Kidney epithelial cell (primary cell): ENCODE measurements at regions not wholly inside any gene's neighbourhood (a gene's known extent, or its start where the extent isn't known, plus 50 kb on each side); places are given as distances from the start of the nearest gene placed in this dataset.

Experiments
- DNase-seq: peaks from one replicate; pipeline ENCODE4 v3.0.0-alpha.2; 2010; ENCODE audit warnings: low read depth
- H3K27me3 ChIP-seq: 2 replicates; pipeline ENCODE4 v1.6.0; 2011; ENCODE audit warnings: low read length; ENCODE audit not compliant: control insufficient read depth, insufficient read depth
- H3K36me3 ChIP-seq: 2 replicates; pipeline ENCODE4 v1.5.1; 2011; ENCODE audit warnings: low read length; ENCODE audit not compliant: control insufficient read depth, insufficient read depth
- H3K4me3 ChIP-seq: 2 replicates; pipeline ENCODE4 v1.5.1; 2011; ENCODE audit warnings: low read depth, mild to moderate bottlenecking, control low read depth, low read length
- TF ChIP-seq, protein P1 (sequence below): IDR thresholded peaks from 2 replicates; pipeline ENCODE4 v1.5.1; 2011; ENCODE audit warnings: mild to moderate bottlenecking, moderate library complexity, low read length, control low read depth, inconsistent platforms; ENCODE audit not compliant: insufficient read depth, poor library complexity, severe bottlenecking

DNA sequence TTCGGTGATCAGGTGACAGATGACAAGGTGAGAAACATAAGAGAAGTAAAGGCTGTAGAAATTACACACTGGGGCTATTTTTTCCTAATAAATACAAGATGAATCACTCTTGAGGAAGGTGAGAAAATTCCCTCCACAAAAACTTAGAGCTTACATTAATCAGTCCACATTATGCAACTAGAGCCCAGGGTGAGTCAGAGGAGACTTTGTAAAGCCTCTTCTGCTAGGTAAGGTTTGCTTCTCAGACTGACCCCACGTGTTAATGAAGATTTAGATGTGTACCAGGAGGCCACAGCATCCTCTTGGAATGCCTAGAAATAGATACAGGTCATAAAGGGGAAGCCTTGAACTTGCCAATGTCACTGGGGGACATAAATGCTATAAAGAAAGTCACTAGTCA lies 396.0 kb upstream of the SMIM31 start:
- Histone ChIP-seq H3K4me3 (no peak overlapping the region), H3K36me3 (no peaks in the 10 kb centered on the region), H3K27me3 (no peaks in the 10 kb centered on the region)
- DNase-seq: peak; percentile 10
- TF ChIP-seq, protein P1, sequence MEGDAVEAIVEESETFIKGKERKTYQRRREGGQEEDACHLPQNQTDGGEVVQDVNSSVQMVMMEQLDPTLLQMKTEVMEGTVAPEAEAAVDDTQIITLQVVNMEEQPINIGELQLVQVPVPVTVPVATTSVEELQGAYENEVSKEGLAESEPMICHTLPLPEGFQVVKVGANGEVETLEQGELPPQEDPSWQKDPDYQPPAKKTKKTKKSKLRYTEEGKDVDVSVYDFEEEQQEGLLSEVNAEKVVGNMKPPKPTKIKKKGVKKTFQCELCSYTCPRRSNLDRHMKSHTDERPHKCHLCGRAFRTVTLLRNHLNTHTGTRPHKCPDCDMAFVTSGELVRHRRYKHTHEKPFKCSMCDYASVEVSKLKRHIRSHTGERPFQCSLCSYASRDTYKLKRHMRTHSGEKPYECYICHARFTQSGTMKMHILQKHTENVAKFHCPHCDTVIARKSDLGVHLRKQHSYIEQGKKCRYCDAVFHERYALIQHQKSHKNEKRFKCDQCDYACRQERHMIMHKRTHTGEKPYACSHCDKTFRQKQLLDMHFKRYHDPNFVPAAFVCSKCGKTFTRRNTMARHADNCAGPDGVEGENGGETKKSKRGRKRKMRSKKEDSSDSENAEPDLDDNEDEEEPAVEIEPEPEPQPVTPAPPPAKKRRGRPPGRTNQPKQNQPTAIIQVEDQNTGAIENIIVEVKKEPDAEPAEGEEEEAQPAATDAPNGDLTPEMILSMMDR: no peak

DNA sequence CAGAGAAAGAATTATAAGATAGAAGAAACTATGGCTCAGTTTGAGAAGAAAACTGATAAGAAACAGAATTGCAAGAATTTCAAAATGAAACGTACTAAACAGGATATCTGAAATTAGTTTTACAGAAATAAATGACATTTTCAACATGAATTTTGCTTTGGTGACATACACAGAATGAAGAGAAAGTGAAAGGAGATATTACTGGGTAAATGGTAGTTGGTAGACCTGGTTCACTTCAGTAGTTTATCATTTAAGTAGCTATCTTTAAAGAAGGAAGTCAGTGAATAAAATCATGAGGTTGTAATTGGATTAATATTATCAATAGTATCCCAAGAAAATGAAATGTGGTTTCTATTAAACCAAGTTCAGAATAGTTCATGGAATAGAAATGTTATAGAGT lies 395.5 kb upstream of the SMIM31 start:
- Histone ChIP-seq H3K4me3 (no peak overlapping the region), H3K27me3 (no peaks in the 10 kb centered on the region), H3K36me3 (no peaks in the 10 kb centered on the region)
- TF ChIP-seq, protein P1: no peak
- DNase-seq: no peak

DNA sequence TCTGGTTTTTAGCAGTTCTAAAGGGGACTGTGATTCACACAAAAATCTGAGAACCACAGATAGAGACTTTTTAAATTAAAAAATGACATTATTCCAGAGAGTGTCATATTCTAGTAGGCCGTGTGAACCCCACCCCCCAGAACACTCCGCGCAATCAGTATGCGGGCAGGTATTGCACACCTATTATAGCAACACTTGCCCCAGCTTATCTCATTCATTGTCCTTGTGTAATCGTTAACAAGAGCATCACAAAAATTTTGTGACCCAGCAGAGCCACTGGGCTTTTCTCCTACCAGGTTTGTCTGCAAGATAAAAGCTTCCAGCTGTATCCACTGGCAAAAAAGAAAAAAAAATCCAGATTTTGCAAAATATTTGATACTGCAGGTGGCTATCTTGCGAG lies 394.1 kb upstream of the SMIM31 start:
- TF ChIP-seq, protein P1: no peak
- Histone ChIP-seq H3K27me3 (no peaks in the 10 kb centered on the region), H3K36me3 (no peaks in the 10 kb centered on the region), H3K4me3 (no peak overlapping the region)
- DNase-seq: no peak

DNA sequence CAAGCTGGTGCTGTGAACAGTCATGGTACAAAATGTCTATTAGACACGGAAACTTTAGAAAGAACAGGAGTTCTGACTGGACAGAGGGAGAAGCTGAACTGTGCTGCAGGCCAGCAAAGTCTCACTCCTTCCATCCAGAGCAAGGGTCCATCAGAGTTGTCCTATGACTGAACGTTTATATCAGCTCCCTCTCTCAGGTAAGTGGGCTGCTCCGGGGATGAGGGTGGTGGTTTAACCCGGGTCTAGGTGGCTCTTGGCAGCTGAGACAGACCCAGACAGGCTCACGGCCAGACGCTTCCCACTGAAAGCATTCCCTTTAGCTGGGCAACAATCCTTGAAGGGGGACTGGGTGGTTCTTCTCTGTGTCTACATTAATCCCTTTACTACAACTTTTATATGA lies 385.0 kb upstream of the SMIM31 start:
- Histone ChIP-seq H3K4me3 (no peak overlapping the region), H3K27me3 (no peaks in the 10 kb centered on the region), H3K36me3 (no peaks in the 10 kb centered on the region)
- TF ChIP-seq, protein P1: no peak
- DNase-seq: no peak

DNA sequence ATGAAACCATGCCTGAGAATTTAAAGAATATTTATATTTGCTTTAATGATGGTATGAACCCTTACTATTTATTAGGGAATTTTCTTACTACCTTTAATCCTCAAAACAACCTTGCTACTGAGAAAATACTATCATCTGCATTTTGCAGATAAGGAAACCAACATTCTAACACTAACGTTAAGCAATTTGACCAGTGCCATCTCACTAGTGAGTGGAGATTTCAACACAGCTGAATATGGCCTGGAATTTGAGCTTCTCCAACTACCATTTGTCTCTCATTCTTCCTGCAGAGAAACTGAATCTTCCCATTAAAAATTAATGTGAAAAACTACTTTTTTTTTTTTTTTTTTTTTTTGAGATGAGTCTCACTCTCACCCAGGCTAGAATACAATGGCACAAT lies 380.9 kb upstream of the SMIM31 start:
- no peaks in the 10 kb centered on the region for H3K27me3 ChIP-seq
- no peak overlapping the region for H3K4me3 ChIP-seq
- TF ChIP-seq, protein P1: no peak
- DNase-seq: no peak
- no peaks in the 10 kb centered on the region for H3K36me3 ChIP-seq

DNA sequence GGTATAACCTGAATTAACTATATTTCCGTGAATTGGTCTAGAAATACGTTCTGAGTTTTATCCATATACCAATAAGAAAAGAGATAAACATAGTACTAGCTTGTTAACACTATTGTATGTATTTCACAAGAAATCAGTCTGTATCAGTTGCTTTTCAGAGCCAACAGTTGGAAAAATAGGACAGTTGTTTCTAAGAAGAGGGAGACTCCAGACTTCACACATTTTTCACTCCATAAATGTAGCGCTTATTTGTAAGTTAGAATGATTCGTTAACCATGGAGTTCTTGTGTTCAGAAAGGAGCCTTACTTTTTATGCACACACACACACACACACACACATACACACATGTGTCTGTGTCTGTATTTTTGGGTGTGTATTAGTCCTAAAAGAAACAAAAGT lies 376.7 kb upstream of the SMIM31 start:
- TF ChIP-seq, protein P1: no peak
- no peak for DNase-seq
- Histone ChIP-seq H3K27me3 (no peaks in the 10 kb centered on the region), H3K4me3 (no peak overlapping the region), H3K36me3 (no peaks in the 10 kb centered on the region)
